IgD-negative memory B cell (primary cell): ENCODE measurements at regions not wholly inside any gene's neighbourhood (a gene's known extent, or its start where the extent isn't known, plus 50 kb on each side); places are given as distances from the start of the nearest gene placed in this dataset.
"Not testable (repeated sequence)": the region's sequence is repeated elsewhere in the genome, so short reads cannot be mapped to it uniquely, and the experiment has no call there.

Source experiments
- H3K27ac Mint-ChIP-seq, 3 donors: one replicate each; pipeline ENCODE4 v1.8.0; 2020 to 2022; ENCODE audit warnings: mild to moderate bottlenecking in 3 of 3, mixed read lengths in 3 of 3, moderate library complexity in 1 of 3
- H3K27me3 Mint-ChIP-seq: one replicate; pipeline ENCODE4 v1.8.0; 2021; ENCODE audit warnings: mixed read lengths
- H3K36me3 Mint-ChIP-seq: one replicate; pipeline ENCODE4 v1.8.0; 2020; ENCODE audit warnings: mild to moderate bottlenecking, mixed read lengths
- H3K4me1 Mint-ChIP-seq, 3 donors: one replicate each; pipeline ENCODE4 v1.8.0; 2020 to 2022; ENCODE audit warnings: mixed read lengths in 3 of 3, mild to moderate bottlenecking in 1 of 3
- H3K4me3 Mint-ChIP-seq, 4 donors: one replicate each; pipeline ENCODE4 v1.8.0; 2020 to 2022; ENCODE audit warnings: mild to moderate bottlenecking in 4 of 4, mixed read lengths in 4 of 4, moderate library complexity in 3 of 4
- H3K9me3 Mint-ChIP-seq, 3 donors: one replicate each; pipeline ENCODE4 v1.8.0; 2020 to 2021; ENCODE audit warnings: mixed read lengths in 3 of 3, mild to moderate bottlenecking in 1 of 3

GRCh38 chr19:23547156-23547555, 139.9 kb downstream of the ZNF675 start:
- peaks cover 3 to 12% (median 12%) of the 10 kb centered on the region in 3 donors for H3K9me3 Mint-ChIP-seq
- no peak overlapping the region for H3K4me3 Mint-ChIP-seq
- no peaks in the 10 kb centered on the region for H3K27me3 Mint-ChIP-seq
- no peaks in the 10 kb centered on the region for H3K4me1 Mint-ChIP-seq
- H3K36me3 Mint-ChIP-seq, result no peaks in the 10 kb centered on the region
- no peak overlapping the region for H3K27ac Mint-ChIP-seq

GRCh38 chr19:23543351-23543750, 143.7 kb downstream of the ZNF675 start:
- Mint-ChIP-seq H3K4me3 (no peak overlapping the region), H3K36me3 (no peaks in the 10 kb centered on the region), H3K27me3 (no peaks in the 10 kb centered on the region), H3K4me1 (no peaks in the 10 kb centered on the region), H3K27ac (no peak overlapping the region), H3K9me3 (peaks cover 3 to 12% (median 7%) of the 10 kb centered on the region in 3 donors)

- H3K36me3 Mint-ChIP-seq, result no peaks in the 10 kb centered on the region
- no peak overlapping the region for H3K27ac Mint-ChIP-seq
- peaks cover 2 to 13% (median 8%) of the 10 kb centered on the region in 3 donors for H3K9me3 Mint-ChIP-seq
- no peak overlapping the region for H3K4me3 Mint-ChIP-seq
- no peaks in the 10 kb centered on the region for H3K27me3 Mint-ChIP-seq
- H3K4me1 Mint-ChIP-seq, result no peaks in the 10 kb centered on the region
Measured at GRCh38 chr19:23542562-23542961, 144.4 kb downstream of the ZNF675 start.

- H3K36me3 Mint-ChIP-seq, result no peaks in the 10 kb centered on the region
- peaks cover 0 to 11% (median 10%) of the 10 kb centered on the region in 3 donors for H3K9me3 Mint-ChIP-seq
- no peak overlapping the region for H3K4me3 Mint-ChIP-seq
- H3K27me3 Mint-ChIP-seq, result no peaks in the 10 kb centered on the region
- no peaks in the 10 kb centered on the region for H3K4me1 Mint-ChIP-seq
- no peak overlapping the region for H3K27ac Mint-ChIP-seq
Measured at GRCh38 chr19:23541991-23542390, 145.0 kb downstream of the ZNF675 start.

- not testable (repeated sequence) for H3K27me3 Mint-ChIP-seq, H3K4me1 Mint-ChIP-seq, H3K36me3 Mint-ChIP-seq, H3K4me3 Mint-ChIP-seq, H3K27ac Mint-ChIP-seq
- peaks cover 0 to 11% (median 10%) of the 10 kb centered on the region in 3 donors for H3K9me3 Mint-ChIP-seq
Measured at GRCh38 chr19:23540180-23540579, 144.9 kb upstream of the ZNF91 start.

GRCh38 chr19:23539499-23539898, 144.2 kb upstream of the ZNF91 start:
- no peaks in the 10 kb centered on the region for H3K36me3 Mint-ChIP-seq
- H3K9me3 Mint-ChIP-seq, result peaks cover 0 to 13% (median 10%) of the 10 kb centered on the region in 3 donors
- no peak overlapping the region for H3K4me3 Mint-ChIP-seq
- no peak overlapping the region for H3K27ac Mint-ChIP-seq
- H3K4me1 Mint-ChIP-seq, result no peaks in the 10 kb centered on the region
- no peaks in the 10 kb centered on the region for H3K27me3 Mint-ChIP-seq

- H3K4me3 Mint-ChIP-seq, H3K4me1 Mint-ChIP-seq, H3K27me3 Mint-ChIP-seq, H3K36me3 Mint-ChIP-seq, H3K27ac Mint-ChIP-seq: not testable (repeated sequence)
- peaks cover 2 to 15% (median 9%) of the 10 kb centered on the region in 3 donors for H3K9me3 Mint-ChIP-seq
Measured at GRCh38 chr19:23537136-23537535, 141.9 kb upstream of the ZNF91 start.

GRCh38 chr19:23536341-23536740, 141.1 kb upstream of the ZNF91 start:
- H3K9me3 Mint-ChIP-seq, result peaks cover 4 to 18% (median 6%) of the 10 kb centered on the region in 3 donors
- H3K27ac Mint-ChIP-seq, H3K4me3 Mint-ChIP-seq, H3K4me1 Mint-ChIP-seq, H3K27me3 Mint-ChIP-seq, H3K36me3 Mint-ChIP-seq: not testable (repeated sequence)

GRCh38 chr19:23535901-23536300, 140.6 kb upstream of the ZNF91 start:
- not testable (repeated sequence) for H3K4me1 Mint-ChIP-seq, H3K27ac Mint-ChIP-seq, H3K27me3 Mint-ChIP-seq, H3K4me3 Mint-ChIP-seq, H3K36me3 Mint-ChIP-seq
- H3K9me3 Mint-ChIP-seq, result peaks cover 6 to 18% (median 7%) of the 10 kb centered on the region in 3 donors

GRCh38 chr19:23533441-23533840, 138.2 kb upstream of the ZNF91 start:
- H3K4me3 Mint-ChIP-seq, H3K27me3 Mint-ChIP-seq, H3K4me1 Mint-ChIP-seq, H3K36me3 Mint-ChIP-seq, H3K27ac Mint-ChIP-seq: not testable (repeated sequence)
- H3K9me3 Mint-ChIP-seq, result peaks cover 7 to 20% (median 10%) of the 10 kb centered on the region in 3 donors

GRCh38 chr19:23531976-23532375, 136.7 kb upstream of the ZNF91 start:
- Mint-ChIP-seq H3K4me1 (peaks cover 0 to 2% (median 0%) of the 10 kb centered on the region in 3 donors), H3K9me3 (peaks cover 8 to 27% (median 12%) of the 10 kb centered on the region in 3 donors), H3K27me3 (no peaks in the 10 kb centered on the region), H3K4me3 (no peak overlapping the region), H3K27ac (no peak overlapping the region), H3K36me3 (no peaks in the 10 kb centered on the region)

- Mint-ChIP-seq H3K4me1 (peaks cover 0 to 2% (median 0%) of the 10 kb centered on the region in 3 donors), H3K27me3 (no peaks in the 10 kb centered on the region), H3K9me3 (peaks cover 6 to 30% (median 12%) of the 10 kb centered on the region in 3 donors), H3K36me3 (no peaks in the 10 kb centered on the region), H3K4me3 (no peak overlapping the region), H3K27ac (no peak overlapping the region)
Measured at GRCh38 chr19:23531231-23531790, 136.0 kb upstream of the ZNF91 start.

GRCh38 chr19:23528376-23528775, 133.1 kb upstream of the ZNF91 start:
- Mint-ChIP-seq H3K4me3 (no peak overlapping the region), H3K27me3 (no peaks in the 10 kb centered on the region), H3K9me3 (peaks cover 10 to 21% (median 17%) of the 10 kb centered on the region in 3 donors), H3K36me3 (no peaks in the 10 kb centered on the region), H3K27ac (no peak overlapping the region), H3K4me1 (peaks cover 0 to 2% (median 0%) of the 10 kb centered on the region in 3 donors)

GRCh38 chr19:23527797-23528196, 132.5 kb upstream of the ZNF91 start:
- Mint-ChIP-seq H3K4me3 (no peak overlapping the region), H3K9me3 (peaks cover 10 to 22% (median 17%) of the 10 kb centered on the region in 3 donors), H3K27ac (peak overlapping the region in 1 of 3 donors; percentile 8), H3K27me3 (no peaks in the 10 kb centered on the region), H3K36me3 (no peaks in the 10 kb centered on the region), H3K4me1 (peaks cover 0 to 2% (median 0%) of the 10 kb centered on the region in 3 donors)

- peaks cover 14 to 21% (median 15%) of the 10 kb centered on the region in 3 donors for H3K9me3 Mint-ChIP-seq
- H3K4me1 Mint-ChIP-seq, result peaks cover 0 to 2% (median 0%) of the 10 kb centered on the region in 3 donors
- no peaks in the 10 kb centered on the region for H3K27me3 Mint-ChIP-seq
- H3K4me3 Mint-ChIP-seq, result no peak overlapping the region
- H3K36me3 Mint-ChIP-seq, result no peaks in the 10 kb centered on the region
- H3K27ac Mint-ChIP-seq, result no peak overlapping the region
Measured at GRCh38 chr19:23526302-23526701, 131.0 kb upstream of the ZNF91 start.

- Mint-ChIP-seq H3K4me3 (no peak overlapping the region), H3K9me3 (peaks cover 12 to 21% (median 14%) of the 10 kb centered on the region in 3 donors), H3K27ac (no peak overlapping the region), H3K4me1 (peaks cover 0 to 2% (median 0%) of the 10 kb centered on the region in 3 donors), H3K27me3 (no peaks in the 10 kb centered on the region), H3K36me3 (no peaks in the 10 kb centered on the region)
Measured at GRCh38 chr19:23525276-23525852, 130.1 kb upstream of the ZNF91 start.
